ENCODE measurements at regions not wholly inside any gene's neighbourhood (a gene's known extent, or its start where the extent isn't known, plus 50 kb on each side); places are given as distances from the start of the nearest gene placed in this dataset.

GRCh38 chr11:92698742-92699141 lies 270.7 kb upstream of the MTNR1B start:
- no peak for TF ChIP-seq POLR2A (IDR thresholded peaks at IDR 0.05)
- TF ChIP-seq EP300 (IDR thresholded peaks at IDR 0.05) = no peak
- no peak for TF ChIP-seq POLR2AphosphoS5 (IDR thresholded peaks at IDR 0.05)
- TF ChIP-seq, protein P1, sequence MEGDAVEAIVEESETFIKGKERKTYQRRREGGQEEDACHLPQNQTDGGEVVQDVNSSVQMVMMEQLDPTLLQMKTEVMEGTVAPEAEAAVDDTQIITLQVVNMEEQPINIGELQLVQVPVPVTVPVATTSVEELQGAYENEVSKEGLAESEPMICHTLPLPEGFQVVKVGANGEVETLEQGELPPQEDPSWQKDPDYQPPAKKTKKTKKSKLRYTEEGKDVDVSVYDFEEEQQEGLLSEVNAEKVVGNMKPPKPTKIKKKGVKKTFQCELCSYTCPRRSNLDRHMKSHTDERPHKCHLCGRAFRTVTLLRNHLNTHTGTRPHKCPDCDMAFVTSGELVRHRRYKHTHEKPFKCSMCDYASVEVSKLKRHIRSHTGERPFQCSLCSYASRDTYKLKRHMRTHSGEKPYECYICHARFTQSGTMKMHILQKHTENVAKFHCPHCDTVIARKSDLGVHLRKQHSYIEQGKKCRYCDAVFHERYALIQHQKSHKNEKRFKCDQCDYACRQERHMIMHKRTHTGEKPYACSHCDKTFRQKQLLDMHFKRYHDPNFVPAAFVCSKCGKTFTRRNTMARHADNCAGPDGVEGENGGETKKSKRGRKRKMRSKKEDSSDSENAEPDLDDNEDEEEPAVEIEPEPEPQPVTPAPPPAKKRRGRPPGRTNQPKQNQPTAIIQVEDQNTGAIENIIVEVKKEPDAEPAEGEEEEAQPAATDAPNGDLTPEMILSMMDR (IDR thresholded peaks at IDR 0.05) = no peak
- 39 to 64% (median 48%) methylated on average over 2 of the region's 2 CpGs for WGBS, 5 donors
- no peak overlapping the region for H3K4me3 ChIP-seq
- H3K27ac ChIP-seq = no peak overlapping the region
- intact Hi-C loops (cut with DNase I; ENCODE audit: low total_unique reads) = no loop called here
- DNase-seq = no peak
- H3K36me3 ChIP-seq = no peaks in the 10 kb centered on the region
- no peaks in the 10 kb centered on the region for H3K4me1 ChIP-seq
- no peaks in the 10 kb centered on the region for H3K9me3 ChIP-seq
- H3K27me3 ChIP-seq = no peaks in the 10 kb centered on the region

DNA sequence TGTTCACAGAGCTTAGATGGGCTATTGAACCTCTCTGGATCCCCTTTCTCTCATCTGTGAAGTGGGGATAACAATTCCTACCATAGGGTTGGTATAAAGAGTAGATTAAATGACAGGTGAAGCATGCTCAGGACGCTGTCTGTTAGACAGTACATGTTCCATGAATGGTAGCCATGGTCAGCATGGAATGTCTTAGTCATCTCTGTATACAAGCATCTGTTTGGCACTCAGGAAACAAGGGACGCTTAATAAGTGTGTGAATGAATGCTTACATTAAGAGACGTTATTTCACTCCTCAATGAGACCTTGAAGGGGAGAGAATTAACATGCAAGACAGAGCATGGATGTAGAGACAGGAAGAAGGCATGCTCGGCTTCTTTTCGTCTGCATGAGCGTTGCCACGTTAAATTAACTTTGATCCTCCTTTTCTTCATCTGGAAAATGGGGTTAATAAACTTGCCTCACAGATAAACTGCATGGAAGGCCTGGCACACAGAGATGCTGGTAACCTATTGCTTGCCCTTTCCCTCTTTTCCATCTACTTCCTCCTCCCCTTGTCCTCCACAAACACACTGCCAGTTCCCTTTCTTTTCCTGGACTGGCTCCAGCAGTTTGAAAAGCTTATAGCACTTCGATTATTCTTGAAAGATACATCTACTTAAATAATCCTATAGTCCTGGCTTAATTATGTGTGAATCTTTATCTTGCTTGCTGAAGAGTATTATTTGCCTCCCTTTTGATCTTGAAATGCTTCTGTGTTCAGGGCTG lies 267.2 kb upstream of the MTNR1B start:
- no peak for TF ChIP-seq EP300 (IDR thresholded peaks at IDR 0.05)
- TF ChIP-seq POLR2A (IDR thresholded peaks at IDR 0.05) = no peak
- no peak for TF ChIP-seq POLR2AphosphoS5 (IDR thresholded peaks at IDR 0.05)
- TF ChIP-seq, protein P1 (IDR thresholded peaks at IDR 0.05) = no peak
- no peaks in the 10 kb centered on the region for H3K36me3 ChIP-seq
- peaks cover 0 to 4% (median 0%) of the 10 kb centered on the region in 4 donors for H3K4me1 ChIP-seq
- H3K27ac ChIP-seq = no peak overlapping the region
- 73 to 78% (median 77%) methylated on average over 8 of the region's 8 CpGs for WGBS, 5 donors
- H3K4me3 ChIP-seq = no peak overlapping the region
- no peaks in the 10 kb centered on the region for H3K9me3 ChIP-seq
- no peaks in the 10 kb centered on the region for H3K27me3 ChIP-seq
- DNase-seq = no peak
- intact Hi-C loops (cut with DNase I; ENCODE audit: low total_unique reads) = no loop called here

GRCh38 chr11:92702805-92703448 lies 266.5 kb upstream of the MTNR1B start:
- no peak for TF ChIP-seq EP300 (IDR thresholded peaks at IDR 0.05)
- TF ChIP-seq POLR2AphosphoS5 (IDR thresholded peaks at IDR 0.05) = no peak
- TF ChIP-seq, protein P1 (IDR thresholded peaks at IDR 0.05) = no peak
- TF ChIP-seq POLR2A (IDR thresholded peaks at IDR 0.05) = no peak
- H3K9me3 ChIP-seq = no peaks in the 10 kb centered on the region
- no peaks in the 10 kb centered on the region for H3K27me3 ChIP-seq
- H3K36me3 ChIP-seq = no peaks in the 10 kb centered on the region
- H3K4me1 ChIP-seq = peaks cover 0 to 11% (median 0%) of the 10 kb centered on the region in 4 donors
- no peak for DNase-seq
- no peak overlapping the region for H3K4me3 ChIP-seq
- H3K27ac ChIP-seq = no peak overlapping the region
- intact Hi-C loops (cut with DNase I; ENCODE audit: low total_unique reads) = no loop called here

DNA sequence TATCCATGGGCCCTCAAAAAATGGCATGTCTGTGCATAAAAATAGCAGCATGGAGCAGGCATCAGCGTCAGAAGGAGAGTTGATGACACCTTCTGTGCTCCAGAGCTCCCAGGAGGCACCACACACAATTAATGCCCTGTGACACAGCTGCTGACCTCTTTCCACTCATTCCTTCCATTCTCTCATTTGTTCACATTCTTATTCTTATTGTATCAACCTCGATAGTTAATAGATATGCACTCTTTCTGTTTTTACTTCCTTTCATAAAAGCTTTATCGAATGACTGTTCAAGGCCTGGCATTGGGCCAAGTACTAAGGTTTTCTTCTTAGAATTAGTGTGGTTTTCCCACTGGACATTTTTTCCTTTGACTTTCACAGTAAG lies 266.0 kb upstream of the MTNR1B start:
- Histone ChIP-seq H3K36me3 (no peaks in the 10 kb centered on the region), H3K27ac (no peak overlapping the region), H3K27me3 (no peaks in the 10 kb centered on the region), H3K4me1 (peaks cover 0 to 14% (median 0%) of the 10 kb centered on the region in 4 donors), H3K9me3 (no peaks in the 10 kb centered on the region), H3K4me3 (no peak overlapping the region)
- 24 to 45% (median 34%) methylated on average over 3 of the region's 3 CpGs for WGBS, 5 donors
- peak in 1 of 2 donors; percentile 6 for DNase-seq
- intact Hi-C loops (cut with DNase I; ENCODE audit: low total_unique reads) = no loop called here
- TF ChIP-seq POLR2AphosphoS5 (IDR thresholded peaks at IDR 0.05) (no peak), POLR2A (IDR thresholded peaks at IDR 0.05) (no peak), EP300 (IDR thresholded peaks at IDR 0.05) (no peak)
- TF ChIP-seq, protein P1 (IDR thresholded peaks at IDR 0.05) = no peak

Data from stomach (tissue), 8 donors.